Common myeloid progenitor, CD34-positive (primary cell): ENCODE measurements at regions not wholly inside any gene's neighbourhood (a gene's known extent, or its start where the extent isn't known, plus 50 kb on each side); places are given as distances from the start of the nearest gene placed in this dataset.

Source experiments
- CTCF ChIA-PET: fragments of 350-600 bp; sonication (Branson Sonifier 250); formaldehyde crosslinking; loops from one replicate; lab custom pipeline; 2021; ENCODE audit warnings: antibody characterized with exemption; lab: Charles Lee
- POLR2A ChIA-PET: fragments of 350-600 bp; sonication (Branson Sonifier 250); formaldehyde crosslinking; loops from one replicate; lab custom pipeline; 2021; ENCODE audit warnings: antibody characterized with exemption; lab: Charles Lee
- DNase-seq, 3 donors: peaks; one replicate each; pipeline versions ENCODE4 v3.0.0 to v3.0.0-alpha.2; 2013
- H3K27ac ChIP-seq, 2 experiments: 1 replicate in 1 of 2; 2 replicates in 1 of 2; pipeline ENCODE4 v1.7.0; 2013; ENCODE audit warnings: inconsistent platforms in 2 of 2, low read length in 2 of 2, mild to moderate bottlenecking in 2 of 2, low read depth in 1 of 2, moderate library complexity in 1 of 2; ENCODE audit not compliant: severe bottlenecking in 2 of 2, insufficient read depth in 1 of 2, poor library complexity in 1 of 2
- H3K27me3 ChIP-seq, 5 experiments: replicated peaks in 2 of 5; 1 replicate in 3 of 5; 2 replicates in 2 of 5; pipeline versions ENCODE4 v1.6.1 to v1.7.0; 2013; ENCODE audit warnings: low read length in 4 of 5, mild to moderate bottlenecking in 2 of 5, moderate library complexity in 2 of 5, inconsistent platforms in 1 of 5; ENCODE audit not compliant: insufficient read depth in 5 of 5, control insufficient read depth in 4 of 5
- H3K36me3 ChIP-seq, 4 experiments: 1 replicate in 2 of 4; 2 replicates in 2 of 4; pipeline versions ENCODE4 v1.6.1 to v1.7.0; 2013; ENCODE audit warnings: low read length in 3 of 4, control low read depth in 1 of 4, mild to moderate bottlenecking in 1 of 4; ENCODE audit not compliant: control insufficient read depth in 4 of 4, insufficient read depth in 4 of 4
- H3K4me1 ChIP-seq, 4 experiments: 1 replicate in 3 of 4; 2 replicates in 1 of 4; pipeline versions ENCODE4 v1.6.1 to v1.7.1; 2013; ENCODE audit warnings: low read length in 3 of 4, mild to moderate bottlenecking in 3 of 4, control low read depth in 1 of 4, inconsistent platforms in 1 of 4, moderate library complexity in 1 of 4; ENCODE audit not compliant: control insufficient read depth in 4 of 4, insufficient read depth in 4 of 4; ENCODE audit errors: control extremely low read depth in 1 of 4
- H3K4me3 ChIP-seq, 7 experiments: 1 replicate in 4 of 7; 2 replicates in 3 of 7; pipeline versions ENCODE4 v1.5.1 to v1.7.0; 2013; ENCODE audit warnings: mild to moderate bottlenecking in 7 of 7, low read length in 6 of 7, moderate library complexity in 6 of 7, inconsistent platforms in 2 of 7, low read depth in 2 of 7, control low read depth in 1 of 7; ENCODE audit not compliant: insufficient read depth in 4 of 7, control insufficient read depth in 1 of 7; ENCODE audit errors: extremely low read depth in 1 of 7
- H3K9me3 ChIP-seq, 5 experiments: 1 replicate in 4 of 5; 2 replicates in 1 of 5; pipeline versions ENCODE4 v1.6.1 to v1.7.1; 2013; ENCODE audit warnings: low read length in 4 of 5, mild to moderate bottlenecking in 2 of 5, inconsistent platforms in 1 of 5, low read depth in 1 of 5, moderate library complexity in 1 of 5; ENCODE audit not compliant: control insufficient read depth in 4 of 5, insufficient read depth in 2 of 5; ENCODE audit errors: control extremely low read depth in 1 of 5
- WGBS: methylation state at CpG from one replicate; pipeline ENCODE4 v1.1.5; 2013; ENCODE audit not compliant: insufficient coverage; 5-methylcytosine and 5-hydroxymethylcytosine counted together

DNA sequence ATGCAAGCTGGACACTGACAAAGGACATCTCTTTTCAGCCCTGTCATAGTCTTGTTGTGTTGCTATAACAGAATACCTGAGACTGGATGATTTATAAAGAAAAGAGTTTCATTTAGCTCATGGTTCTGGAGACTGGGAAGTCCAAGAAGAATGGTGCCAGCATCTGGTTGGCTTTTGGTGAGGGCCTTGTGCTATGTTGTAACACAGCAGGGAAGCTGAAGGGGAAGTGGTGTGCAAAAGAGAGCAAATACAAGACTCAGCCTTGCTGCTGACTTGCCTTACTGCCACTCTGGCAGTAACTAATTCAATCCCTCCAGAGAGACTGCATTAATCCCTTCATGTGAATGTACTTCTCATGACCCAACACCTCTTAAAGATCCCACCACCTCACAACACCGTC is 356.3 kb upstream of the PROK2 start:
- CTCF ChIA-PET, result no interaction called here
- 100% methylated on average over 1 of the region's 1 CpG for WGBS
- no peaks in the 10 kb centered on the region for H3K27me3 ChIP-seq
- POLR2A ChIA-PET, result interaction anchor here (1.1 kb wide), 1 partner anchor 10 kb away, joined by 4 read pairs; no protein-coding TSS in a partner anchor
- H3K27ac ChIP-seq, result no peak overlapping the region
- peaks cover 0 to 8% (median 0%) of the 10 kb centered on the region in 5 experiments for H3K9me3 ChIP-seq
- peak in 1 of 3 donors; percentile 30 for DNase-seq
- no peak overlapping the region for H3K4me3 ChIP-seq
- no peaks in the 10 kb centered on the region for H3K36me3 ChIP-seq
- H3K4me1 ChIP-seq, result peaks cover 10 to 32% (median 18%) of the 10 kb centered on the region in 4 experiments

DNA sequence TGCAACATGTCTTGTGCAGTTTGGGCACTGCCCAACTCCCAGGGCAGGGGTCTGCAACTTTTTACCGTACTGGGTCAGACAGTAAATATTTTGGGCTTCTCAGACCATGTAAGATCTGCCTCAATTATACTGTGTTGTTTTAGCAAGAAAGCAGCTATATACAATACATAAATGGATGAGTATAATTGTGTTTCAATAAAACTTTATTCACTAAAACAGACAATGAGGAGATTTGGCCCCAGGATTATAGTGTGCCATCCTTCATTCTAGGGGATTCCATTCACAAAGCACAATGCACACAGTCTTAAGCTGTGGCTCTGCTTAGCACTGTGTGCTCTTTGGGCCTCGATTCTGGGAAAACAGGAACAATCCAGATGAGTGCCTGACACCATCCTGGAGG is 354.4 kb upstream of the PROK2 start:
- CTCF ChIA-PET, result interaction anchor here (0.6 to 1.4 kb wide), 3 partner anchors 8 to 193 kb away, joined by 3 read pairs; no protein-coding TSS in a partner anchor
- Histone ChIP-seq H3K4me3 (no peak overlapping the region), H3K36me3 (no peaks in the 10 kb centered on the region), H3K9me3 (peaks cover 0 to 8% (median 0%) of the 10 kb centered on the region in 5 experiments), H3K4me1 (peaks cover 5 to 35% (median 15%) of the 10 kb centered on the region in 4 experiments), H3K27me3 (no peaks in the 10 kb centered on the region), H3K27ac (no peak overlapping the region)
- POLR2A ChIA-PET, result no interaction called here
- no peak for DNase-seq
- WGBS, result 100% methylated on average over 1 of the region's 2 CpGs

DNA sequence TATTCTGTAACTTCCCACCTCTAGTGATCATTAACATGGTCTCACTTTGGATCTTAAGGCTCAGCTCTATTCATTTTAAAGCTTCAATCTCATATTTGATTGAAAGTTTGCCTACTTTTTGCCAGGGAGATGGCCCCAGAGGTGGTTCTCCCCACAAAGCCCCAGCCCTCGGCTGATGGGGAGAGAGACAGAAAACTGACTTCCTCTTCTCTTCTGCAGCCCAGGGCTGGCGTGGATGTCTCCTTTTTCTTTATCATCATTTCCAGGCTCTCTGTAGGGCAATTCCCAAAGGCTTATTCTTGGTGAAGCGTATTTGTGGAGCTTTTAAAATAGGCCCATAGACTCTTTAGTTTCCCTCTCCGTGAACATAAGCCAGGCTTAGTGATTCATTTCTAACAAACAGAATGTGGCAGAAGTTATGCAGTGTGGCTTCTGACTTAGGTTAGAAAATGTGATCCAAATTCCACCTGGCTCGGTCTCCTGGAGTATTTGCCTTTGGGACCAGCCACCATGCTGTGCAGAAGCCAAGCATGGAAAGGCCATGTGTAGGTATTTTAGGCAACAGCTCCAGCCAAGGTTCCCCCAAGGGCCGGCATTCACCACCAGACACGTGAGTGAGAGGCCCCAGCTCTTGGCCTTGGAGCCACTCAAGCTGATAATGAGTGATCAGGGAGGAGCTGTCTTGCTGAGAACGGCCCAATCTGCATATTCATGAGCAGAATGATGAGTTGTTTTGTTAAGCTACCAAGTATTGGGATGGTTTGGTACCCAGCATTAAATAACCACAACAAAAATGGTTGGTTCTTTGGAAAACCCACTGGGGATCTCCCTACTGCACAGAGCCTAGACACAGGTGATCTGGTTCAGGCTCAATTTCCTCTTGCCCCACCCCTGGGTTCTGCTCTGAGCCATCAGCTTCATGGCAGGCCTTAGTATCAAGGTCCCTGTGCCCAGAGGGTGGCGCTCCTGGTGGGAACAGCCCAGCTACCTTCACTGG is 353.2 kb upstream of the PROK2 start:
- Histone ChIP-seq H3K27me3 (no peaks in the 10 kb centered on the region), H3K4me3 (no peak overlapping the region), H3K9me3 (peaks cover 0 to 8% (median 0%) of the 10 kb centered on the region in 5 experiments), H3K4me1 (peaks cover 0 to 29% (median 11%) of the 10 kb centered on the region in 4 experiments), H3K36me3 (no peaks in the 10 kb centered on the region), H3K27ac (no peak overlapping the region)
- ChIA-PET POLR2A (no interaction called here), CTCF (interaction anchor here (0.6 to 2.2 kb wide), 6 partner anchors 7 to 191 kb away, joined by 3 to 5 read pairs (median 3); no protein-coding TSS in a partner anchor)
- 53% methylated on average over 6 of the region's 9 CpGs for whole genome bisulfite sequencing
- DNase-seq, result peak in 2 of 3 donors; percentile 33 to 38

DNA sequence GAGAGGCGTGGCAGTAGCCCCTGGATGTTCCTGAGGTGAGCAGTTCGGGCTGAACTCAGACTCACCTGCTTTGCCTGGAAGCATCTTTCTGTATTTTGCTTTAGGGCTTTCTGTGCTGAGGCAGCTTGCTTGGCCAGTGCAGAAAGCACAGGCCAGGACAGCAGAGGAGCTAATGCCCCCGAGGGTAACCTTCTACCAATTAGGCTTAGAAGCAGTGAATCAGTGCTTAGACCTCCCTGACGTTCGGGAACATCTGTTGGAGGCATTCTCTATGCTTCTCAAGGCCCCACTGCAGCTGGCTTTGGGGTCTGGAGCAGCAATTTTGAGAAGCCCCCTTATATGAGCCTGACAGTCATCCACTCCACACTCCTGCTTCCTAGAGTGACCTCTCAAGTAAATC is 350.7 kb upstream of the PROK2 start:
- Histone ChIP-seq H3K27me3 (no peaks in the 10 kb centered on the region), H3K4me3 (no peak overlapping the region), H3K4me1 (peaks cover 0 to 23% (median 11%) of the 10 kb centered on the region in 4 experiments), H3K27ac (no peak overlapping the region), H3K9me3 (peaks cover 0 to 2% (median 0%) of the 10 kb centered on the region in 5 experiments), H3K36me3 (no peaks in the 10 kb centered on the region)
- WGBS, result 94% methylated on average over 5 of the region's 5 CpGs
- ChIA-PET CTCF (interaction anchor here (1.1 kb wide), 1 partner anchor 35 kb away, joined by 3 read pairs; no protein-coding TSS in a partner anchor), POLR2A (no interaction called here)
- DNase-seq, result no peak

DNA sequence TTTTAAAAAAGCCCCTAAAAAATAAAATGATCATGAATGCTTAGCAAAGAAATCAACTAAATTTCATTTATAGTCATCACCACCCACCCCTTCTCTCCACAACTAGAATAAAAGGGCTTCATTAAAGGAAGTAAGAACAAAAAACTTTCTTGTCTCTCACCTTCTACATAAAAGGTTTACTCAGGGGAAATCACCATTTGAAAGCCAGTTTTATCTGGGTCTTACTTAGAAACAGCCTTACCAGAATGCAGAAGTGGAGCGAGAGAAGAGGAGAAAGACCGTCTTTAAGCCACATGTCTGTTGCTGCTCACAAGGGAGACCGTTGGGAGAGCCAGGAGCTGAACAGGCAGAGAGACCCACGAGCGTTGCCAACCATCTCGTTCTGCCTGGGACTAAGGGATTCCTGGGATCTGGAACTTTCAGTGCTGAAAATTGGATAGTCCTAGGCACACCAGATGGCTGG is 350.1 kb upstream of the PROK2 start:
- Histone ChIP-seq H3K27ac (no peak overlapping the region), H3K4me3 (no peak overlapping the region), H3K4me1 (peaks cover 0 to 23% (median 11%) of the 10 kb centered on the region in 4 experiments), H3K27me3 (no peaks in the 10 kb centered on the region), H3K36me3 (no peaks in the 10 kb centered on the region), H3K9me3 (peaks cover 0 to 2% (median 0%) of the 10 kb centered on the region in 5 experiments)
- ChIA-PET CTCF (interaction anchor here (1.1 to 1.5 kb wide), 2 partner anchors 16 to 34 kb away, joined by 3 to 4 read pairs; no protein-coding TSS in a partner anchor), POLR2A (no interaction called here)
- peak; percentile 14 to 78 (median 74) for DNase-seq
- WGBS, result 8% methylated on average over 6 of the region's 6 CpGs

DNA sequence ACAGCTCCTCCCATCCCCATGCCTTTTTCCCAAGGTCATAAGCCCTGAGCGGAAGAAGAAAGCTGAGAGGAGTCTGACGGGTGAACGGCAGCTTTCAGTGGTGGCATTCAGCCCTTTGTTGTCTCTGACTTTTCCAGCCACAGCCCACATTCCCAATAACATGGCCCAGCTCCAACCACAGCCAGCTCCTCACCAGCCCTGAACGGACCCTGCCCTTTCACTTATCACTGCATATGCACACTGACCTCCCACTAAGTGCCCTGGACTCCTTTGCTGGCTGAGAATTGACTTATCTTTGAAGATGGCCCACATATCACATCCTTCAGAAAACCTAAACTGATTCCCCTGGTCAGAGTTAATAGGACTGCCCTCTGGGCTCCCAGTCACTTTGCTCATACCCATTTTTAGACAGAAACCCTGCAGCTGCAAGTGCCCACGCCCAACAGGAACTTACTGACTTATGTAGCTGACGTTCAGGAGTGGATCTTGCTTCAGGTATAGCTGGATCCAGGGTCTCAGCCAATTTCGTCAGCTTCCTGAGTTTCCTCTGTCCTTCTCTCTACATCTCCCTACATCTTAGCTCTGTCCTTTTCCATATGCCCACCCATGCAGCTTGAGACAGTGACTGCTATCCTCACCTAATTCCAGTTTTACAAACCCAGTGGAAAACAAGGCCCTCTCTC is 348.5 kb upstream of the PROK2 start:
- WGBS, result 95% methylated on average over 6 of the region's 7 CpGs

More for the DNA sequence above, 348.5 kb upstream of the PROK2 start:
- ChIA-PET POLR2A (interaction anchor here (0.6 kb wide), 1 partner anchor 21 kb away, joined by 3 read pairs; no protein-coding TSS in a partner anchor), CTCF (interaction anchor here (0.7 to 1.5 kb wide), 4 partner anchors 11 to 533 kb away, joined by 3 to 4 read pairs (median 4); no protein-coding TSS in a partner anchor)
- DNase-seq, result no peak
- Histone ChIP-seq H3K27ac (no peak overlapping the region), H3K4me1 (peaks cover 0 to 19% (median 11%) of the 10 kb centered on the region in 4 experiments), H3K36me3 (no peaks in the 10 kb centered on the region), H3K27me3 (no peaks in the 10 kb centered on the region), H3K4me3 (no peak overlapping the region), H3K9me3 (peaks cover 0 to 2% (median 0%) of the 10 kb centered on the region in 5 experiments)
